Thyroid gland (tissue), 4 donors: ENCODE measurements at regions not wholly inside any gene's neighbourhood (a gene's known extent, or its start where the extent isn't known, plus 50 kb on each side); places are given as distances from the start of the nearest gene placed in this dataset.
"Not testable (repeated sequence)": the region's sequence is repeated elsewhere in the genome, so short reads cannot be mapped to it uniquely, and the experiment has no call there.

ENCODE experiments used
- DNase-seq, 2 donors: peaks; one replicate each; pipeline ENCODE4 v3.0.0-alpha.2; 2019
- H3K27ac ChIP-seq, 3 donors: fragments of 200-600 bp; sonication (generic); 1 replicate in 2 of 3; 2 replicates in 1 of 3; pipeline ENCODE4 v1.5.1; 2016 to 2019; ENCODE audit warnings: mild to moderate bottlenecking in 1 of 3, moderate library complexity in 1 of 3
- H3K27me3 ChIP-seq: fragments of 200-600 bp; sonication (generic); one replicate; pipeline ENCODE4 v1.5.1; 2019
- H3K36me3 ChIP-seq, 2 donors: fragments of 200-600 bp; sonication (generic); one replicate each; pipeline ENCODE4 v1.5.1; 2016 to 2019
- H3K4me1 ChIP-seq, 2 donors: fragments of 200-600 bp; sonication (generic); one replicate each; pipeline ENCODE4 v1.5.1; 2017 to 2019
- H3K4me3 ChIP-seq, 3 donors: fragments of 200-600 bp; sonication (generic); replicated peaks in 1 of 3; 1 replicate in 2 of 3; 2 replicates in 1 of 3; pipeline ENCODE4 v1.5.1; 2016; ENCODE audit warnings: mild to moderate bottlenecking in 1 of 3
- H3K9me3 ChIP-seq: fragments of 200-600 bp; sonication (generic); one replicate; pipeline ENCODE4 v1.5.1; 2017
- POLR2A ChIP-seq, 2 donors: fragments of 450-650 bp; IDR thresholded peaks; one replicate each; pipeline ENCODE4 v1.6.1; 2017; ENCODE audit warnings: antibody characterized with exemption in 2 of 2, mild to moderate bottlenecking in 2 of 2, moderate library complexity in 1 of 2
- WGBS, 2 donors: methylation state at CpG; one replicate each; pipeline ENCODE4 v1.1.5; 2017; 5-methylcytosine and 5-hydroxymethylcytosine counted together
- intact Hi-C: fragments of 100-400 bp; cut with DNase I; formaldehyde crosslinking; loops from one replicate; pipeline ENCODE4 v1.15.1; 2023
- TF ChIP-seq, protein P1 (sequence below), 6 experiments: fragments of 200-600 bp in 3 of 6; fragments of 450-650 bp in 3 of 6; sonication (generic) in 3 of 6; IDR thresholded peaks; one replicate each; pipeline ENCODE4 v1.5.1; 2016 to 2019; ENCODE audit warnings: antibody characterized with exemption in 6 of 6, mild to moderate bottlenecking in 2 of 6, inconsistent platforms in 1 of 6, moderate library complexity in 1 of 6

DNA sequence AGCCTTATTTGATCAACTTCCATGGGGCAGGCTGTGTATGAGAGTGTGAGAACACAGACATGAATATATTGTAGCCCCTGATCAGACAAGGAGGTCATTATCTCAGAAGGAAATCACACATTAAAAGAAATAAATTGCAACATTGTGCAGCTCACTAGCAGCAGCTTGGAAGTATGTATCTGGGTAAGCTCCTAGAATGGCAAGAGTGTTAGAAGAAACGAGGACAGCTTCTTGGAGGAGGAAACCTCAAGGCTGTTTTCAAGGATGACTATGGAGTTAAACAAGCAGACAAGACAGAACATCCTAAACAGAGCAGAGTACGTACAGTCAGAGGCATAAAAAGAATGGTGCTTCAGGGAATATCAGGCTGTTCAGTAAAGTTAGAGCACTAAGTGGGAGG, 511.0 kb downstream of the SLCO4C1 start:
- 74 to 77% methylated on average over 2 of the region's 2 CpGs for WGBS, 2 donors

DNA sequence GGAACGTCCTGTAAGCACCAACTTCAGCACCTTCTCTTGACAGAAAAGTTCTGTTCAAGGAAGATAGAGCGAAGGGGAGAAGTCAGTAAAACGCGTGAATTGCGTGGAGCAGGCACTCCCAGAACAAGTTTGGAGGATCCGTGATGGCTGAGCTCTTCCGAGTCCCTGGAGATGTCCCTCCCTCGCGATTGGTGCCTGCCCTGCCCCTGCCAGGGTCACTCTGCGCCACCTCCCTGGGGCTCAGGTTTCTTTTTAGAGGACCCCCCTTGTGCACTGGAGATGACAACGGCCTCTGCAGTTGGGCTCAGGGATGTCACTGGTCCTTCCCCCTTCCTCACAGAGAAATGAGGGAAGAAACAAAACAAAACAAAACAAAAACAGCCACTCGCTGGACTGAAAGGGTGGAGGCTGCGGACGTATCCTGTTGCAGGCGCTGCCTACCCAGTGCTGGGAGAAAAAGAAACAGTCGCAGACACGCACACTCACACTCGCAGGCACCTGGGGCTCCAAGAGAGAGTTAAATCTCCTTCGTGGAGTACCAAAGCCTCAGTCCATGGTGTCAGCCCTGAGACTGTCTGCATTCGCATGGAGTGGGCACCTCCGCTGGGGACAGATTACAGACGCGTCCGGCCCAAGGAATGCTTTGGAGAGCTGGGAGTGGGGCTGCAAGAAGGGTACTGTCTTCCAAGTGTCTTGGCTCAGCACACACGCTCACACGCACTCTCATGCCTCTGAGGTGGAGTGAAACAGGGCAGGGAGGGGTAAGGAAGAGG, 512.7 kb downstream of the SLCO4C1 start:
- no peaks in the 10 kb centered on the region for H3K27me3 ChIP-seq
- peak overlapping the region in 1 of 3 donors; percentile 4 for H3K4me3 ChIP-seq
- no peaks in the 10 kb centered on the region for H3K4me1 ChIP-seq
- intact Hi-C loops, result no loop called here
- no peak overlapping the region for H3K27ac ChIP-seq
- TF ChIP-seq POLR2A (IDR thresholded peaks at IDR 0.05), result no peak
- TF ChIP-seq, protein P1, sequence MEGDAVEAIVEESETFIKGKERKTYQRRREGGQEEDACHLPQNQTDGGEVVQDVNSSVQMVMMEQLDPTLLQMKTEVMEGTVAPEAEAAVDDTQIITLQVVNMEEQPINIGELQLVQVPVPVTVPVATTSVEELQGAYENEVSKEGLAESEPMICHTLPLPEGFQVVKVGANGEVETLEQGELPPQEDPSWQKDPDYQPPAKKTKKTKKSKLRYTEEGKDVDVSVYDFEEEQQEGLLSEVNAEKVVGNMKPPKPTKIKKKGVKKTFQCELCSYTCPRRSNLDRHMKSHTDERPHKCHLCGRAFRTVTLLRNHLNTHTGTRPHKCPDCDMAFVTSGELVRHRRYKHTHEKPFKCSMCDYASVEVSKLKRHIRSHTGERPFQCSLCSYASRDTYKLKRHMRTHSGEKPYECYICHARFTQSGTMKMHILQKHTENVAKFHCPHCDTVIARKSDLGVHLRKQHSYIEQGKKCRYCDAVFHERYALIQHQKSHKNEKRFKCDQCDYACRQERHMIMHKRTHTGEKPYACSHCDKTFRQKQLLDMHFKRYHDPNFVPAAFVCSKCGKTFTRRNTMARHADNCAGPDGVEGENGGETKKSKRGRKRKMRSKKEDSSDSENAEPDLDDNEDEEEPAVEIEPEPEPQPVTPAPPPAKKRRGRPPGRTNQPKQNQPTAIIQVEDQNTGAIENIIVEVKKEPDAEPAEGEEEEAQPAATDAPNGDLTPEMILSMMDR (IDR thresholded peaks at IDR 0.05), result no peak
- no peaks in the 10 kb centered on the region for H3K36me3 ChIP-seq
- 28 to 43% methylated on average over 23 to 26 of the region's 26 CpGs for WGBS, 2 donors
- no peaks in the 10 kb centered on the region for H3K9me3 ChIP-seq
- no peak for DNase-seq

More for the DNA sequence above, 511.0 kb downstream of the SLCO4C1 start:
- Histone ChIP-seq H3K4me3 (no peak overlapping the region), H3K27ac (no peak overlapping the region), H3K36me3 (no peaks in the 10 kb centered on the region), H3K4me1 (no peaks in the 10 kb centered on the region), H3K9me3 (no peaks in the 10 kb centered on the region), H3K27me3 (no peaks in the 10 kb centered on the region)
- no peak for TF ChIP-seq POLR2A (IDR thresholded peaks at IDR 0.05)
- TF ChIP-seq, protein P1 (IDR thresholded peaks at IDR 0.05), result no peak
- intact Hi-C loops, result no loop called here
- no peak for DNase-seq

DNA sequence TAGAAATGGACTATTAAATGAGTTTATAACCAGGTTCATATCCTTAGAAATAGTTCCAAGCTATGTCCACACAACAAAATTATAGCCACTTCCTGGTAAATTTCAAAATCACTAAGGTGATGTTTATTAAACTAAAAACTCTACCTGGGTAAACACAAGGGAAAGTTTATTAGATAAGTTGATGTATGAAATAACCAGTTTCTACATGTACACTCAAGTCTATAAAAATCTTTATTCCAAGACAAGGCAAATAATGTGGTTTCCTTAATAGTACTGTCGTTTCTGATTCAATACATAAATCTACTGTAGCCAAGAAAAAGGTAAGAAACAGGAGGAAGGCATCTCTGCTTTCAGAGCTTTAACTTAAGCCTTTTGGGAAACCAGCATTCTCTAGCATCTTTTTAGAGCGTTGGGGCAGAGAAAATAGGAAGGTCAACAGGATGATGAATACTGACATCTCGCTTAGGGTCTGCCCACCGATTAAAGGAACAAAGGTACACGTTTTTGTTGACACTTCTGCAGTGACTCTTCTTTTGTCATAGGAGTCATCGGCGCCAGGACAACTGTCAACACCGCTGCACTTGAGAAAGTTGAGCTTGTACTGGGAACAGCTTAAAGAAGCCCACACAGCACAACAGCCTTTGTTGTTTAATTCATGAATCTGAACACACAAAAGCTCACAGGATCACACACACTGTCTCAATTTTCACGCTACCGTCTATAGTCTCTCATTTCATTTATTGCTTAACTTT, 513.6 kb downstream of the SLCO4C1 start:
- no peak for DNase-seq
- no peaks in the 10 kb centered on the region for H3K4me1 ChIP-seq
- H3K36me3 ChIP-seq, result no peaks in the 10 kb centered on the region
- H3K27me3 ChIP-seq, result no peaks in the 10 kb centered on the region
- TF ChIP-seq, protein P1 (IDR thresholded peaks at IDR 0.05), result no peak
- TF ChIP-seq POLR2A (IDR thresholded peaks at IDR 0.05), result no peak
- WGBS, 2 donors, result 48 to 67% methylated on average over 10 of the region's 10 CpGs
- intact Hi-C loops, result no loop called here
- no peaks in the 10 kb centered on the region for H3K9me3 ChIP-seq
- no peak overlapping the region for H3K27ac ChIP-seq
- no peak overlapping the region for H3K4me3 ChIP-seq

DNA sequence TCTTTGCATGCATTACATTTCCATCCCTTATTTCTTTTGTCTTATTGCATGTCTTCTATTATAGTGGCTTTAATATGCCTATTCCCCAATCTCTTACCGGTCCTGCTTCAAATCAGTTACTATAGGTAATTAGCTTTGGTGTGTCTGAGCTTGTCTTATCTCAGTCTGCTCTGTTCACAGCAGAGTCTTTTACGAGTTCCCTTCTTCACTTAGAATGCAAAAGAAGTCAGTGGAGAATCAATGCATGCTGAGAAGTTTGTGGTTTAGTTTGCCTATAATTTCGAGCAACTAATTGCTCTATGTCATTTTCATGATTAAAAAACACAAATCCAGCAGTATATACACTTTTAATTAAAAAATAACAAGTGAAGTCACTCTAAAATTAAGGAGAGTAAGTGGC, 545.0 kb downstream of the SLCO4C1 start:
- intact Hi-C loops, result no loop called here
- Histone ChIP-seq H3K27ac (no peak overlapping the region), H3K4me1 (no peaks in the 10 kb centered on the region), H3K27me3 (no peaks in the 10 kb centered on the region), H3K36me3 (no peaks in the 10 kb centered on the region), H3K4me3 (no peak overlapping the region), H3K9me3 (no peaks in the 10 kb centered on the region)
- no peak for DNase-seq
- TF ChIP-seq POLR2A (IDR thresholded peaks at IDR 0.05), result no peak
- TF ChIP-seq, protein P1 (IDR thresholded peaks at IDR 0.05), result no peak
- 63 to 68% methylated on average over 3 of the region's 3 CpGs for WGBS, 2 donors

DNA sequence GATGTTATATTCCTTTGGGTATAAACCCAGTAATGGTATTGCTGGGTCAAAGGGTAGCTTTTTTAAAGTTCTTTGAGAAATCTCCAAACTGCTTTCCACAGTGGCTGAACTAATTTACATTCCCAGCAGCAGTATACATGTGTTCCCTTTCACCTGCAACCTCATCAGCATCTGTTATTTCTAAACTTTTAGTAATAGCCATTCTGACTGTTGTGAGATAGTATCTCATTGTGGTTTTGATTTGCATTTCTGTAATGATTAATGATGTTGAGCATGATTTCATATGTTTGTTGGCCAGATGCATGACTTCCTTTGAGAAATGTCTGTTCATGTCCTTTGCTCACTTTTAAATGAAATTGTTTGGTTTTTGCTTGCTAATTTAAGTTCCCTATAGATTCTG, 553.1 kb downstream of the SLCO4C1 start:
- H3K36me3 ChIP-seq, H3K9me3 ChIP-seq, intact Hi-C loops, H3K4me3 ChIP-seq, DNase-seq, H3K27me3 ChIP-seq, H3K27ac ChIP-seq, H3K4me1 ChIP-seq: not testable (repeated sequence)
